OCI-LY1 (cell line): ENCODE measurements at regions not wholly inside any gene's neighbourhood (a gene's known extent, or its start where the extent isn't known, plus 50 kb on each side); places are given as distances from the start of the nearest gene placed in this dataset.

Experiments used
- CTCF ChIP-seq: fragments of 200-600 bp; sonication (generic), shearing (Covaris generic); IDR thresholded peaks from 2 replicates; pipeline ENCODE4 v1.5.1; 2017; ENCODE audit warnings: mild to moderate bottlenecking, antibody characterized with exemption, low read length, moderate library complexity, mixed read lengths
- EZH2 ChIP-seq: fragments of 200-600 bp; sonication (generic), shearing (Covaris generic); IDR thresholded peaks from 2 replicates; pipeline ENCODE4 v1.8.0; 2017; ENCODE audit warnings: borderline replicate concordance, mixed run types, mild to moderate bottlenecking, antibody characterized with exemption, low read length, moderate library complexity, mixed read lengths

GRCh38 chr13:80029170-80029569 is 311.8 kb downstream of the SPRY2 start:
- no peak for TF ChIP-seq CTCF
- no peak for TF ChIP-seq EZH2
